HepG2 (cell line): ENCODE measurements at regions not wholly inside any gene's neighbourhood (a gene's known extent, or its start where the extent isn't known, plus 50 kb on each side); places are given as distances from the start of the nearest gene placed in this dataset.
A peak's percentile ranks its signal among the peaks of the same experiment; 100 is the strongest.

Experiments
- ARHGAP35 ChIP-seq: sonication (generic); formaldehyde crosslinking; IDR thresholded peaks from 2 replicates; pipeline ENCODE4 v1.9.0; 2022; ENCODE audit warnings: mild to moderate bottlenecking, inconsistent platforms, moderate library complexity, missing genetic modification reagents, borderline replicate concordance
- ARID5B ChIP-seq: IDR thresholded peaks from 2 replicates; pipeline ENCODE4 v1.4.0; 2020; ENCODE audit warnings: mild to moderate bottlenecking, missing genetic modification reagents
- FOXO1 ChIP-seq: sonication (generic); formaldehyde crosslinking; IDR thresholded peaks from 2 replicates; pipeline ENCODE4 v1.4.0; 2020; ENCODE audit warnings: missing genetic modification reagents
- FOXP1 ChIP-seq, 2 experiments: fragments of 450-650 bp in 1 of 2; IDR thresholded peaks; 2 replicates each; pipeline ENCODE4 v1.6.1; 2017 to 2018; ENCODE audit warnings: antibody characterized with exemption in 1 of 2
- ISX ChIP-seq: sonication (generic); formaldehyde crosslinking; conservative IDR thresholded peaks from 2 replicates; pipeline ENCODE4 v1.5.0; 2020; ENCODE audit warnings: missing genetic modification reagents
- KDM1A ChIP-seq: IDR thresholded peaks from 2 replicates; pipeline ENCODE4 v1.6.1; 2016; ENCODE audit warnings: missing compliant biosample characterization
- MBD4 ChIP-seq: IDR thresholded peaks from 2 replicates; pipeline ENCODE4 v1.6.1; 2012; ENCODE audit warnings: low read length, inconsistent platforms, borderline replicate concordance
- PHF5A ChIP-seq: IDR thresholded peaks from one replicate; pipeline ENCODE4 v1.6.1; 2018; ENCODE audit warnings: low read depth, missing genetic modification reagents; ENCODE audit not compliant: unreplicated experiment
- STAG1 ChIP-seq: sonication (generic); formaldehyde crosslinking; IDR thresholded peaks from 2 replicates; pipeline ENCODE4 v1.4.0; 2020; ENCODE audit warnings: missing genetic modification reagents
- SUZ12 ChIP-seq: fragments of 150-350 bp; IDR thresholded peaks from 2 replicates; pipeline ENCODE4 v1.6.1; 2014; ENCODE audit warnings: low read depth, low read length
- THAP7 ChIP-seq: sonication (generic); formaldehyde crosslinking; IDR thresholded peaks from 2 replicates; pipeline ENCODE4 v1.8.1; 2023; ENCODE audit warnings: mild to moderate bottlenecking, missing genetic modification reagents
- TRIM24 ChIP-seq: sonication (generic); formaldehyde crosslinking; IDR thresholded peaks from 2 replicates; pipeline ENCODE4 v1.8.0; 2022; ENCODE audit warnings: mild to moderate bottlenecking, missing genetic modification reagents
- ZNF616 ChIP-seq: sonication (generic); formaldehyde crosslinking; IDR thresholded peaks from 2 replicates; pipeline ENCODE4 v1.5.0; 2020; ENCODE audit warnings: low read depth, mild to moderate bottlenecking, missing genetic modification reagents
- ZNF879 ChIP-seq: sonication (generic); formaldehyde crosslinking; IDR thresholded peaks from 2 replicates; pipeline ENCODE4 v1.8.1; 2023; ENCODE audit warnings: missing genetic modification reagents
- TF ChIP-seq, protein P1 (sequence below): sonication (generic); formaldehyde crosslinking; IDR thresholded peaks from 2 replicates; pipeline ENCODE4 v1.5.0; 2020; ENCODE audit warnings: missing genetic modification reagents, mild to moderate bottlenecking, borderline replicate concordance
- TF ChIP-seq, protein P2 (sequence below): IDR thresholded peaks from 2 replicates; pipeline ENCODE4 v1.6.1; 2016; ENCODE audit warnings: low read depth, borderline replicate concordance
- TF ChIP-seq, protein P3 (sequence below): sonication (generic); formaldehyde crosslinking; IDR thresholded peaks from 2 replicates; pipeline ENCODE4 v1.5.1; 2020; ENCODE audit warnings: mild to moderate bottlenecking, missing genetic modification reagents, borderline replicate concordance

DNA sequence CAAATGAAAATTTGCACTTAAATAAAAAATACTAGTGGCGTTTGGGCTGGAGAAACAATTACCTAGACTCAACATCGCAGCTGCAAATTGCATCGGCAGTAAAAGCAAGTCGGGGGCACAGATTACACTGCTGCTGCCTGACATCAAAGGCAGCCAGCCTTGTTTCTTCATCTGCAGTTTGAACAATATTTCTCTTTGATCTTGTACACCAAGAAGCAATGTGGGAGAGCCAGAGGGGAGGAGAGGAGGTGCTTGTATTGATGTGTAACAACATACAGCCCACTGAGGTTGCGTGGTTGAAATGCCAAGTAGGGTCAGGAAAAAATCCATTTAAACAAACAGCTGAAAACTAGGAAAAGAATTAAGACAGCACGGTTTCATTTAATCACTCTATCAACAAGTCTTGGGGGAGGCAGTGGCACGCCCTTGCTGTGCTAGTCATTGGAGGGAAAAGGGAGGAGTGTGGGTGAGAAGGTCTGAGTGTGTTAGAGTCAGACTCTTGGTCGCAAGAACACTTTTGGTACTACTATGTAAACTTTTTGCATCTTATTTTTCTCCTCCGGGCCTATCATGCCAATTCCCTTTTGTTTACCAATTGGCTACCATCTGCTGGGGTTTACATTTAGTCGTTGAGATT is 456.5 kb downstream of the OMA1 start (continued):
- TF ChIP-seq STAG1 (CRISPR knock-in tag) (no peak), SUZ12 (no peak), ZNF616 (CRISPR knock-in tag) (no peak), ZNF879 (CRISPR knock-in tag) (no peak), THAP7 (no peak), TRIM24 (no peak), FOXP1 (IDR thresholded peaks at IDR 0.05) (0 out of 2 replicates have a peak, but pooled peaks have one; percentile 22), FOXP1 (CRISPR knock-in tag; IDR thresholded peaks at IDR 0.05) (peak; percentile 76), PHF5A (no peak), ARID5B (CRISPR knock-in tag) (peak; percentile 87), ARHGAP35 (CRISPR knock-in tag) (no peak), ISX (no peak), FOXO1 (CRISPR knock-in tag) (peak; percentile 54; the same call in 1 of the 2 replicates), KDM1A (CRISPR knock-in tag) (peak; percentile 40; the same call in 1 of the 2 replicates), MBD4 (no peak)
- TF ChIP-seq, protein P1, sequence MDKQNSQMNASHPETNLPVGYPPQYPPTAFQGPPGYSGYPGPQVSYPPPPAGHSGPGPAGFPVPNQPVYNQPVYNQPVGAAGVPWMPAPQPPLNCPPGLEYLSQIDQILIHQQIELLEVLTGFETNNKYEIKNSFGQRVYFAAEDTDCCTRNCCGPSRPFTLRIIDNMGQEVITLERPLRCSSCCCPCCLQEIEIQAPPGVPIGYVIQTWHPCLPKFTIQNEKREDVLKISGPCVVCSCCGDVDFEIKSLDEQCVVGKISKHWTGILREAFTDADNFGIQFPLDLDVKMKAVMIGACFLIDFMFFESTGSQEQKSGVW (CRISPR knock-in tag) = no peak
- TF ChIP-seq, protein P2, sequence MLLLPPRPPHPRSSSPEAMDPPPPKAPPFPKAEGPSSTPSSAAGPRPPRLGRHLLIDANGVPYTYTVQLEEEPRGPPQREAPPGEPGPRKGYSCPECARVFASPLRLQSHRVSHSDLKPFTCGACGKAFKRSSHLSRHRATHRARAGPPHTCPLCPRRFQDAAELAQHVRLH (CRISPR knock-in tag) = no peak
- TF ChIP-seq, protein P3, sequence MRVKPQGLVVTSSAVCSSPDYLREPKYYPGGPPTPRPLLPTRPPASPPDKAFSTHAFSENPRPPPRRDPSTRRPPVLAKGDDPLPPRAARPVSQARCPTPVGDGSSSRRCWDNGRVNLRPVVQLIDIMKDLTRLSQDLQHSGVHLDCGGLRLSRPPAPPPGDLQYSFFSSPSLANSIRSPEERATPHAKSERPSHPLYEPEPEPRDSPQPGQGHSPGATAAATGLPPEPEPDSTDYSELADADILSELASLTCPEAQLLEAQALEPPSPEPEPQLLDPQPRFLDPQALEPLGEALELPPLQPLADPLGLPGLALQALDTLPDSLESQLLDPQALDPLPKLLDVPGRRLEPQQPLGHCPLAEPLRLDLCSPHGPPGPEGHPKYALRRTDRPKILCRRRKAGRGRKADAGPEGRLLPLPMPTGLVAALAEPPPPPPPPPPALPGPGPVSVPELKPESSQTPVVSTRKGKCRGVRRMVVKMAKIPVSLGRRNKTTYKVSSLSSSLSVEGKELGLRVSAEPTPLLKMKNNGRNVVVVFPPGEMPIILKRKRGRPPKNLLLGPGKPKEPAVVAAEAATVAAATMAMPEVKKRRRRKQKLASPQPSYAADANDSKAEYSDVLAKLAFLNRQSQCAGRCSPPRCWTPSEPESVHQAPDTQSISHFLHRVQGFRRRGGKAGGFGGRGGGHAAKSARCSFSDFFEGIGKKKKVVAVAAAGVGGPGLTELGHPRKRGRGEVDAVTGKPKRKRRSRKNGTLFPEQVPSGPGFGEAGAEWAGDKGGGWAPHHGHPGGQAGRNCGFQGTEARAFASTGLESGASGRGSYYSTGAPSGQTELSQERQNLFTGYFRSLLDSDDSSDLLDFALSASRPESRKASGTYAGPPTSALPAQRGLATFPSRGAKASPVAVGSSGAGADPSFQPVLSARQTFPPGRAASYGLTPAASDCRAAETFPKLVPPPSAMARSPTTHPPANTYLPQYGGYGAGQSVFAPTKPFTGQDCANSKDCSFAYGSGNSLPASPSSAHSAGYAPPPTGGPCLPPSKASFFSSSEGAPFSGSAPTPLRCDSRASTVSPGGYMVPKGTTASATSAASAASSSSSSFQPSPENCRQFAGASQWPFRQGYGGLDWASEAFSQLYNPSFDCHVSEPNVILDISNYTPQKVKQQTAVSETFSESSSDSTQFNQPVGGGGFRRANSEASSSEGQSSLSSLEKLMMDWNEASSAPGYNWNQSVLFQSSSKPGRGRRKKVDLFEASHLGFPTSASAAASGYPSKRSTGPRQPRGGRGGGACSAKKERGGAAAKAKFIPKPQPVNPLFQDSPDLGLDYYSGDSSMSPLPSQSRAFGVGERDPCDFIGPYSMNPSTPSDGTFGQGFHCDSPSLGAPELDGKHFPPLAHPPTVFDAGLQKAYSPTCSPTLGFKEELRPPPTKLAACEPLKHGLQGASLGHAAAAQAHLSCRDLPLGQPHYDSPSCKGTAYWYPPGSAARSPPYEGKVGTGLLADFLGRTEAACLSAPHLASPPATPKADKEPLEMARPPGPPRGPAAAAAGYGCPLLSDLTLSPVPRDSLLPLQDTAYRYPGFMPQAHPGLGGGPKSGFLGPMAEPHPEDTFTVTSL = peak; percentile 72
